ENCODE measurements at regions not wholly inside any gene's neighbourhood (a gene's known extent, or its start where the extent isn't known, plus 50 kb on each side); places are given as distances from the start of the nearest gene placed in this dataset.

- DNase-seq (ENCODE audit: low read depth in 2 of 3, low spot score in 2 of 3), result no peak
These were observed 252.1 kb upstream of the NAV3 start for GRCh38 chr12:77578466-77579220.

- DNase-seq (ENCODE audit: low read depth in 2 of 3, low spot score in 2 of 3), result no peak
These were observed 252.9 kb upstream of the NAV3 start for GRCh38 chr12:77577791-77578190.

- no peak for DNase-seq (ENCODE audit: low read depth in 2 of 3, low spot score in 2 of 3)
These were observed 255.2 kb upstream of the NAV3 start for GRCh38 chr12:77575376-77575919.

GRCh38 chr12:77572371-77572770 lies 258.3 kb upstream of the NAV3 start:
- DNase-seq (ENCODE audit: low read depth in 2 of 3, low spot score in 2 of 3), result no peak

GRCh38 chr12:77571768-77572167 lies 258.9 kb upstream of the NAV3 start:
- DNase-seq (ENCODE audit: low read depth in 2 of 3, low spot score in 2 of 3), result no peak

- DNase-seq (ENCODE audit: low read depth in 2 of 3, low spot score in 2 of 3), result no peak
These were observed 259.6 kb upstream of the NAV3 start for GRCh38 chr12:77571127-77571526.

- no peak for DNase-seq (ENCODE audit: low read depth in 2 of 3, low spot score in 2 of 3)
These were observed 260.8 kb upstream of the NAV3 start for GRCh38 chr12:77569876-77570275.

GRCh38 chr12:77560714-77561113 lies 270.0 kb upstream of the NAV3 start:
- no peak for DNase-seq (ENCODE audit: low read depth in 2 of 3, low spot score in 2 of 3)

- no peak for DNase-seq (ENCODE audit: low read depth in 2 of 3, low spot score in 2 of 3)
These were observed 271.2 kb upstream of the NAV3 start for GRCh38 chr12:77559400-77560074.

- no peak for DNase-seq (ENCODE audit: low read depth in 2 of 3, low spot score in 2 of 3)
These were observed 275.6 kb upstream of the NAV3 start for GRCh38 chr12:77555074-77555473.

GRCh38 chr12:77553976-77554619 lies 276.6 kb upstream of the NAV3 start:
- no peak for DNase-seq (ENCODE audit: low read depth in 2 of 3, low spot score in 2 of 3)

- DNase-seq (ENCODE audit: low read depth in 2 of 3, low spot score in 2 of 3), result no peak
These were observed 281.1 kb upstream of the NAV3 start for GRCh38 chr12:77549383-77550128.

GRCh38 chr12:77548797-77549196 lies 281.9 kb upstream of the NAV3 start:
- no peak for DNase-seq (ENCODE audit: low read depth in 2 of 3, low spot score in 2 of 3)

GRCh38 chr12:77540097-77540496 lies 290.6 kb upstream of the NAV3 start:
- DNase-seq (ENCODE audit: low read depth in 2 of 3, low spot score in 2 of 3), result no peak

- DNase-seq (ENCODE audit: low read depth in 2 of 3, low spot score in 2 of 3), result no peak
These were observed 293.0 kb upstream of the NAV3 start for GRCh38 chr12:77537663-77538062.

GRCh38 chr12:77535734-77536133 lies 295.0 kb upstream of the NAV3 start:
- DNase-seq (ENCODE audit: low read depth in 2 of 3, low spot score in 2 of 3), result no peak

- DNase-seq (ENCODE audit: low read depth in 2 of 3, low spot score in 2 of 3), result no peak
These were observed 298.8 kb upstream of the NAV3 start for GRCh38 chr12:77531912-77532311.

- no peak for DNase-seq (ENCODE audit: low read depth in 2 of 3, low spot score in 2 of 3)
These were observed 308.4 kb upstream of the NAV3 start for GRCh38 chr12:77522247-77522646.

- DNase-seq (ENCODE audit: low read depth in 2 of 3, low spot score in 2 of 3), result no peak
These were observed 309.1 kb upstream of the NAV3 start for GRCh38 chr12:77521508-77522115.

- DNase-seq (ENCODE audit: low read depth in 2 of 3, low spot score in 2 of 3), result no peak
These were observed 316.2 kb upstream of the NAV3 start for GRCh38 chr12:77514511-77514910.

- no peak for DNase-seq (ENCODE audit: low read depth in 2 of 3, low spot score in 2 of 3)
These were observed 319.7 kb upstream of the NAV3 start for GRCh38 chr12:77510985-77511384.
